MCF 10A (cell line): ENCODE measurements at regions not wholly inside any gene's neighbourhood (a gene's known extent, or its start where the extent isn't known, plus 50 kb on each side); places are given as distances from the start of the nearest gene placed in this dataset.
"Not testable (repeated sequence)": the region's sequence is repeated elsewhere in the genome, so short reads cannot be mapped to it uniquely, and the experiment has no call there.

Experiments
- BruUV-seq: library from RNA; stranded (reverse); fragments of 400-500 nt; replicated peaks from 2 replicates; lab custom pipeline; 2021; lab: Mats Ljungman, UMichigan
- CTCF ChIA-PET: fragments of 300-600 bp; sonication (Branson Sonifier 250); formaldehyde crosslinking; extraction: SDS; loops from one replicate; lab custom pipeline; 2021; ENCODE audit warnings: antibody characterized with exemption, inconsistent platforms; lab: Yijun Ruan, JAX
- POLR2A ChIA-PET: fragments of 300-600, 350-650 bp; sonication (Branson Sonifier 250); formaldehyde crosslinking; extraction: SDS; loops from one replicate; lab custom pipeline; 2020; ENCODE audit warnings: antibody characterized with exemption, inconsistent platforms; lab: Yijun Ruan, JAX
- DNase-seq: peaks from one replicate; pipeline ENCODE4 v3.0.0-alpha.2; 2018; ENCODE audit not compliant: unreplicated experiment
- H3K27ac Mint-ChIP-seq: one replicate; pipeline ENCODE4 v1.8.0; 2022; ENCODE audit warnings: mild to moderate bottlenecking, low read depth, mixed read lengths; ENCODE audit not compliant: unreplicated experiment
- H3K27me3 Mint-ChIP-seq: one replicate; pipeline ENCODE4 v1.8.0; 2022; ENCODE audit warnings: mixed read lengths; ENCODE audit not compliant: insufficient read depth, unreplicated experiment
- H3K36me3 Mint-ChIP-seq: one replicate; pipeline ENCODE4 v1.8.0; 2022; ENCODE audit warnings: mild to moderate bottlenecking, moderate library complexity, mixed read lengths; ENCODE audit not compliant: insufficient read depth, unreplicated experiment
- H3K4me1 Mint-ChIP-seq: one replicate; pipeline ENCODE4 v1.8.0; 2022; ENCODE audit warnings: mixed read lengths; ENCODE audit not compliant: insufficient read depth, unreplicated experiment
- H3K4me3 Mint-ChIP-seq: one replicate; pipeline ENCODE4 v1.8.0; 2022; ENCODE audit warnings: mild to moderate bottlenecking, moderate library complexity, mixed read lengths; ENCODE audit not compliant: unreplicated experiment
- H3K9me3 Mint-ChIP-seq: one replicate; pipeline ENCODE4 v1.8.0; 2022; ENCODE audit warnings: mixed read lengths; ENCODE audit not compliant: unreplicated experiment
- CTCF ChIP-seq: fragments of 200-600 bp; IDR thresholded peaks from one replicate; pipeline ENCODE4 v1.8.0; 2022; ENCODE audit warnings: antibody characterized with exemption, mild to moderate bottlenecking; ENCODE audit not compliant: unreplicated experiment
- intact Hi-C: fragments of 100-400 bp; cut with micrococcal nuclease; formaldehyde crosslinking; loops from 2 replicates; pipeline ENCODE4 v1.14.1; 2022

GRCh38 chr2:144004742-144005141 is 515.2 kb downstream of the ZEB2 start:
- TF ChIP-seq CTCF, result no peak
- no peaks in the 10 kb centered on the region for H3K36me3 Mint-ChIP-seq
- no peaks in the 10 kb centered on the region for H3K9me3 Mint-ChIP-seq
- CTCF ChIA-PET, result interaction anchor here (1.1 kb wide), 1 partner anchor 11 kb away, joined by 3 read pairs; no protein-coding TSS in a partner anchor
- POLR2A ChIA-PET, result interaction anchor here (0.8 kb wide), 1 partner anchor 12 kb away, joined by 3 read pairs; no protein-coding TSS in a partner anchor
- H3K4me1 Mint-ChIP-seq, result peaks cover under 1% of the 10 kb centered on the region
- no peak for DNase-seq
- no peaks in the 10 kb centered on the region for H3K27me3 Mint-ChIP-seq
- no peak overlapping the region for H3K27ac Mint-ChIP-seq
- BruUV-seq, result no TSS peak
- H3K4me3 Mint-ChIP-seq, result no peak overlapping the region
- intact Hi-C loops, result no loop called here

- Mint-ChIP-seq H3K27me3 (no peaks in the 10 kb centered on the region), H3K9me3 (no peaks in the 10 kb centered on the region), H3K4me1 (no peaks in the 10 kb centered on the region), H3K27ac (no peak overlapping the region), H3K4me3 (no peak overlapping the region), H3K36me3 (no peaks in the 10 kb centered on the region)
- BruUV-seq, result no TSS peak
- POLR2A ChIA-PET, result no interaction called here
- intact Hi-C loops, result no loop called here
- CTCF ChIA-PET, result interaction anchor here (1.1 kb wide), 1 partner anchor 10 kb away, joined by 3 read pairs; no protein-coding TSS in a partner anchor
- no peak for DNase-seq
- no peak for TF ChIP-seq CTCF
Measured at GRCh38 chr2:144003460-144004075, 516.4 kb downstream of the ZEB2 start.

GRCh38 chr2:143996974-143997373 is 522.9 kb downstream of the ZEB2 start:
- H3K9me3 Mint-ChIP-seq, result no peaks in the 10 kb centered on the region
- no peak overlapping the region for H3K4me3 Mint-ChIP-seq
- ChIA-PET CTCF (no interaction called here), POLR2A (interaction anchor here (0.8 kb wide), 1 partner anchor 12 kb away, joined by 3 read pairs; no protein-coding TSS in a partner anchor)
- DNase-seq, result no peak
- no peaks in the 10 kb centered on the region for H3K36me3 Mint-ChIP-seq
- no peaks in the 10 kb centered on the region for H3K4me1 Mint-ChIP-seq
- no peaks in the 10 kb centered on the region for H3K27me3 Mint-ChIP-seq
- H3K27ac Mint-ChIP-seq, result no peak overlapping the region
- no TSS peak for BruUV-seq
- TF ChIP-seq CTCF, result no peak
- intact Hi-C loops, result no loop called here

GRCh38 chr2:143994961-143995360 is 525.0 kb downstream of the ZEB2 start:
- ChIA-PET POLR2A (interaction anchor here (0.9 kb wide), 1 partner anchor 16 kb away, joined by 3 read pairs; no protein-coding TSS in a partner anchor), CTCF (interaction anchor here (1.3 kb wide), 1 partner anchor 15 kb away, joined by 3 read pairs; no protein-coding TSS in a partner anchor)
- DNase-seq, result no peak
- H3K4me1 Mint-ChIP-seq, result no peaks in the 10 kb centered on the region
- BruUV-seq, result no TSS peak
- TF ChIP-seq CTCF, result no peak
- no peaks in the 10 kb centered on the region for H3K27me3 Mint-ChIP-seq
- H3K4me3 Mint-ChIP-seq, result no peak overlapping the region
- H3K27ac Mint-ChIP-seq, result no peak overlapping the region
- intact Hi-C loops, result no loop called here
- H3K9me3 Mint-ChIP-seq, result peaks cover 9% of the 10 kb centered on the region
- H3K36me3 Mint-ChIP-seq, result no peaks in the 10 kb centered on the region

GRCh38 chr2:143991596-143991995 is 528.3 kb downstream of the ZEB2 start:
- intact Hi-C loops, H3K27ac Mint-ChIP-seq, CTCF ChIA-PET, BruUV-seq, H3K36me3 Mint-ChIP-seq, DNase-seq, H3K4me1 Mint-ChIP-seq, H3K4me3 Mint-ChIP-seq, H3K27me3 Mint-ChIP-seq, POLR2A ChIA-PET: not testable (repeated sequence)
- H3K9me3 Mint-ChIP-seq, result peaks cover 10% of the 10 kb centered on the region
